Esophagus squamous epithelium (tissue), 4 donors: ENCODE measurements at regions not wholly inside any gene's neighbourhood (a gene's known extent, or its start where the extent isn't known, plus 50 kb on each side); places are given as distances from the start of the nearest gene placed in this dataset.

ENCODE experiments used
- POLR2A ChIP-seq, 4 donors: fragments of 450-650 bp; IDR thresholded peaks; one replicate each; pipeline ENCODE4 v1.6.1; 2017; ENCODE audit warnings: antibody characterized with exemption in 4 of 4, mild to moderate bottlenecking in 4 of 4, moderate library complexity in 3 of 4
- TF ChIP-seq, protein P1 (sequence below), 6 experiments: fragments of 450-650 bp in 4 of 6; fragments of 200-600 bp in 2 of 6; sonication (generic) in 2 of 6; IDR thresholded peaks; one replicate each; pipeline ENCODE4 v1.5.1; 2016 to 2019; ENCODE audit warnings: antibody characterized with exemption in 6 of 6, mild to moderate bottlenecking in 4 of 6, moderate library complexity in 4 of 6

DNA sequence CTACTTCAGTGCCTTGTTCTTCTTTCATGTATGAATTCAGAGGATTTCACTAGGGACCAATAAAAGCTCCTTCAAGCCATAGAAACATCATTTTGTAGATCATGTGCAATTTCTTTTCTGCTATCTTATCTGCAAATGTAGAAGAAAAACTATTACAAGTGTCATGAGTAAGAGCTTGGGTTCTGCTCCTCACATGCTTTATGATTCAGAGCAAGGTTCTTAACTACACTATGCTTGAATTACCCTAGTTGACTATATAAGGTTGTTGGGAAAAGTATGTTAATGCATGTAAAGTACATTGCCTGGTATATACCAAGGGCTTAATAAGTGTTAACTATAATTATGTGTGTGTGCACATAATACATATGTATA lies 91.4 kb upstream of the S1PR1 start:
- TF ChIP-seq POLR2A (IDR thresholded peaks at IDR 0.05), result no peak
- TF ChIP-seq, protein P1, sequence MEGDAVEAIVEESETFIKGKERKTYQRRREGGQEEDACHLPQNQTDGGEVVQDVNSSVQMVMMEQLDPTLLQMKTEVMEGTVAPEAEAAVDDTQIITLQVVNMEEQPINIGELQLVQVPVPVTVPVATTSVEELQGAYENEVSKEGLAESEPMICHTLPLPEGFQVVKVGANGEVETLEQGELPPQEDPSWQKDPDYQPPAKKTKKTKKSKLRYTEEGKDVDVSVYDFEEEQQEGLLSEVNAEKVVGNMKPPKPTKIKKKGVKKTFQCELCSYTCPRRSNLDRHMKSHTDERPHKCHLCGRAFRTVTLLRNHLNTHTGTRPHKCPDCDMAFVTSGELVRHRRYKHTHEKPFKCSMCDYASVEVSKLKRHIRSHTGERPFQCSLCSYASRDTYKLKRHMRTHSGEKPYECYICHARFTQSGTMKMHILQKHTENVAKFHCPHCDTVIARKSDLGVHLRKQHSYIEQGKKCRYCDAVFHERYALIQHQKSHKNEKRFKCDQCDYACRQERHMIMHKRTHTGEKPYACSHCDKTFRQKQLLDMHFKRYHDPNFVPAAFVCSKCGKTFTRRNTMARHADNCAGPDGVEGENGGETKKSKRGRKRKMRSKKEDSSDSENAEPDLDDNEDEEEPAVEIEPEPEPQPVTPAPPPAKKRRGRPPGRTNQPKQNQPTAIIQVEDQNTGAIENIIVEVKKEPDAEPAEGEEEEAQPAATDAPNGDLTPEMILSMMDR (IDR thresholded peaks at IDR 0.05), result no peak
